Activated CD4-positive, alpha-beta T cell treated with anti-CD3 and anti-CD28 coated beads, Interleukin-2, amount 10 ng/mL, durations not matched to agents 24 days and 14 days (primary cell): ENCODE measurements at regions not wholly inside any gene's neighbourhood (a gene's known extent, or its start where the extent isn't known, plus 50 kb on each side); places are given as distances from the start of the nearest gene placed in this dataset.
"Not testable (repeated sequence)": the region's sequence is repeated elsewhere in the genome, so short reads cannot be mapped to it uniquely, and the experiment has no call there.

ENCODE experiments used
- DNase-seq: peaks from one replicate; pipeline ENCODE4 v3.0.0; 2022
- H3K27ac Mint-ChIP-seq: one replicate; pipeline ENCODE4 v1.8.0; 2022; ENCODE audit warnings: mild to moderate bottlenecking, mixed read lengths
- H3K27me3 Mint-ChIP-seq: one replicate; pipeline ENCODE4 v1.8.0; 2022; ENCODE audit warnings: mixed read lengths
- H3K36me3 Mint-ChIP-seq: one replicate; pipeline ENCODE4 v1.8.0; 2022; ENCODE audit warnings: low read depth, mild to moderate bottlenecking, mixed read lengths
- H3K4me1 Mint-ChIP-seq: one replicate; pipeline ENCODE4 v1.8.0; 2021; ENCODE audit warnings: mixed read lengths
- H3K4me3 Mint-ChIP-seq: one replicate; pipeline ENCODE4 v1.8.0; 2022; ENCODE audit warnings: mild to moderate bottlenecking, moderate library complexity, mixed read lengths
- H3K9me3 Mint-ChIP-seq: one replicate; pipeline ENCODE4 v1.8.0; 2021; ENCODE audit warnings: mixed read lengths
- intact Hi-C: fragments of 100-400 bp; cut with micrococcal nuclease; formaldehyde crosslinking; loops from one replicate; pipeline ENCODE4 v1.15.1; 2023

DNA sequence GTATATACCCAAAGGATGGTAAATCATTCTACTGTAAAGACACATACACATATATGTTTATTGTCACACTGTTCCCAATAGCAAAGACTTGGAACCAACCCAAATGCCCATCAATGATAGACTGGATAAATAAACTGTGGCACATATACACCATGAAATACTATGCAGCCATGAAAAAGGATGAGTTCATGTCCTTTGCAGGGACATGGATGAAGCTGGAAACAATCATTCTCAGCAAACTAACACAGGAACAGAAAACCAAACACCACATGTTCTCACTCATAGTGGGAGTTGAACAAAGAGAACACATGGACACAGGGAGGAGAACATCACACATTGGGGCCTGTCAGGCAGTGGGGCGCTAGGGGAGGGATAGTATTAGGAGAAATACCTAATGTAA is 167.1 kb upstream of the MMADHC start:
- H3K27me3 Mint-ChIP-seq, H3K4me1 Mint-ChIP-seq, DNase-seq, H3K4me3 Mint-ChIP-seq, H3K9me3 Mint-ChIP-seq, H3K27ac Mint-ChIP-seq, intact Hi-C loops, H3K36me3 Mint-ChIP-seq: not testable (repeated sequence)

- H3K36me3 Mint-ChIP-seq: no peaks in the 10 kb centered on the region
- no peak for DNase-seq
- no peaks in the 10 kb centered on the region for H3K27me3 Mint-ChIP-seq
- intact Hi-C loops: no loop called here
- no peak overlapping the region for H3K27ac Mint-ChIP-seq
- no peak overlapping the region for H3K4me3 Mint-ChIP-seq
- H3K9me3 Mint-ChIP-seq: no peaks in the 10 kb centered on the region
- no peaks in the 10 kb centered on the region for H3K4me1 Mint-ChIP-seq
Observed at GRCh38 chr2:149747456-149747855, 159.9 kb upstream of the MMADHC start.

- intact Hi-C loops: no loop called here
- no peaks in the 10 kb centered on the region for H3K9me3 Mint-ChIP-seq
- H3K27ac Mint-ChIP-seq: no peak overlapping the region
- no peak for DNase-seq
- no peaks in the 10 kb centered on the region for H3K27me3 Mint-ChIP-seq
- H3K36me3 Mint-ChIP-seq: no peaks in the 10 kb centered on the region
- H3K4me3 Mint-ChIP-seq: no peak overlapping the region
- H3K4me1 Mint-ChIP-seq: no peaks in the 10 kb centered on the region
Observed at GRCh38 chr2:149745396-149746230, 158.0 kb upstream of the MMADHC start.

- no peak for DNase-seq
- Mint-ChIP-seq H3K4me1 (no peaks in the 10 kb centered on the region), H3K9me3 (no peaks in the 10 kb centered on the region), H3K27me3 (no peaks in the 10 kb centered on the region), H3K36me3 (no peaks in the 10 kb centered on the region), H3K4me3 (no peak overlapping the region), H3K27ac (no peak overlapping the region)
- intact Hi-C loops: no loop called here
Observed at GRCh38 chr2:149744865-149745264, 157.3 kb upstream of the MMADHC start.

GRCh38 chr2:149743842-149744448 is 156.4 kb upstream of the MMADHC start:
- Mint-ChIP-seq H3K27ac (no peak overlapping the region), H3K36me3 (no peaks in the 10 kb centered on the region), H3K4me1 (no peaks in the 10 kb centered on the region), H3K27me3 (no peaks in the 10 kb centered on the region), H3K9me3 (no peaks in the 10 kb centered on the region), H3K4me3 (no peak overlapping the region)
- no peak for DNase-seq
- intact Hi-C loops: no loop called here

- Mint-ChIP-seq H3K27ac (no peak overlapping the region), H3K4me1 (no peaks in the 10 kb centered on the region), H3K9me3 (no peaks in the 10 kb centered on the region), H3K27me3 (no peaks in the 10 kb centered on the region), H3K36me3 (no peaks in the 10 kb centered on the region), H3K4me3 (no peak overlapping the region)
- intact Hi-C loops: no loop called here
- DNase-seq: no peak
Observed at GRCh38 chr2:149741646-149742045, 154.1 kb upstream of the MMADHC start.

DNA sequence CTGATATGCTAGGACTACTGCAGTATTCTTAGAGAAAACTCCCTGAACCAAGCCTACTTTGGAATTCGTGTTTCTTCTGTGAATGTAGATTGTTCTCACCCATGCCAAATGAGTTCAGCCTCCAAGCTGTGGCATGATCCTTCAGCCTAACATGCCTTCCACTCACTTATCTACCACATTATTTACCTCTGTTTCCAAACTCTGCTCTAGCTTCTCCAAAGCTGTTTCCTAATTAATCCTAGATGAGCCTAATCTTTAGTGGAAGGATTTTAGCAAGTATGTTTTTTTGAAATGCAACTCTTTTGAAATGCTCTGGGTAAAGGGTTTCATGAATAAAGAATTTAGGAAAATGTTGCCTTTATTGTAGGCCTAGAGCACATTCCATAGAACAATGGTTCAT is 152.9 kb upstream of the MMADHC start:
- intact Hi-C loops: no loop called here
- H3K36me3 Mint-ChIP-seq: no peaks in the 10 kb centered on the region
- H3K4me3 Mint-ChIP-seq: no peak overlapping the region
- no peaks in the 10 kb centered on the region for H3K9me3 Mint-ChIP-seq
- DNase-seq: no peak
- no peak overlapping the region for H3K27ac Mint-ChIP-seq
- no peaks in the 10 kb centered on the region for H3K27me3 Mint-ChIP-seq
- no peaks in the 10 kb centered on the region for H3K4me1 Mint-ChIP-seq

DNA sequence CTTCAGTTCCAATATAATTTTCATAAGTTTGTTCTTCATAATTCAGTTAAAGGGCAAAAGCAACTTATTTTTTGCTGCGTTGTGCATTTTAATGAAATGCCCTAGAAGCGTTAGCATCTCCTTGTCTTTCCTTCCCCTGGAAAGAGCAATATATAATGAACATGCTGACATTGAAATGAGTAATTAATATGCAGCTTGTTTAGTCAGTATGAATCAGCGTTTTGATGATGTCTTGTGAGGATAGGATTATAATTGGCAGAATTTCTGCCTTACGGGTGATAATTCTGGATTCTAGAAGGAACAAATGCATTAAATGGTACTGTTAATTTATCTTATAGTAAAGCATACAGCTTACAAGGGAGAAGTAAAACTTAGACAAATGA is 152.3 kb upstream of the MMADHC start:
- no peak for DNase-seq
- no peaks in the 10 kb centered on the region for H3K27me3 Mint-ChIP-seq
- H3K36me3 Mint-ChIP-seq: no peaks in the 10 kb centered on the region
- no peaks in the 10 kb centered on the region for H3K9me3 Mint-ChIP-seq
- H3K27ac Mint-ChIP-seq: no peak overlapping the region
- H3K4me1 Mint-ChIP-seq: no peaks in the 10 kb centered on the region
- intact Hi-C loops: no loop called here
- no peak overlapping the region for H3K4me3 Mint-ChIP-seq

DNA sequence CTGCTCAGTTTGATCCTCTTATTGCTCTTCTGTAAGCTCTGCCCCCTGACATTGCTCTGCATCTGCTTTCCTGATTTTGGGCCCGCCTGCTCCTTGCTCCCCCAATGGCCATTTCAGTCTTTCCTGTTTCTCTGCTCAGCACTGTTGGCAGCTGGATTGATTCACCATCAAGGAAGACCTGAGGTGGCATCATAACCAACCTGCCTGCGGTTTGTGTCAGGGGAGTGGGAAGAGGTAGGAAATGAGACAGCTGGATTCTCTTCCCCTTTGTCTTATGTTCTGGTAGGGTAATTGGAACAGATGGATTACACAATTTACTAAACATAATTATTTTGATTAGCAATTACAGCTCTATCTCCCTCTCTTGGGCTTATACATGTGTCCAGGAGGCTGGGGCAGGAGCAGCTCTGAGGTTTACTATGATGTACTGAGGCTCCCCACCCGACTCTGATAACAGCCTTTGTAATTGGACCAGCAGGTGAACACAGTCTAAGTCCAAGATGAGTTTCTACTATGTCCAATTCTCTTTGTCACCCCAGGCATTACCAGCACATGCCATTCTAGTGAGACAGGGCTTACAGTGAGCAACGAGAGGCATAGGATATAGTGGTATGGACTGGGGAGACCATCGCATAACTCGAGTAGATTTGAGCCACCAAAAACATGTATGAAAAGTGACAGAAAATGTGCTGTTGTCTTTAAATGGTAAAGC is 151.8 kb upstream of the MMADHC start:
- Mint-ChIP-seq H3K4me1 (no peaks in the 10 kb centered on the region), H3K27me3 (no peaks in the 10 kb centered on the region), H3K27ac (no peak overlapping the region), H3K36me3 (no peaks in the 10 kb centered on the region), H3K9me3 (no peaks in the 10 kb centered on the region), H3K4me3 (no peak overlapping the region)
- intact Hi-C loops: no loop called here
- DNase-seq: no peak

GRCh38 chr2:149738767-149739166 is 151.2 kb upstream of the MMADHC start:
- H3K9me3 Mint-ChIP-seq: no peaks in the 10 kb centered on the region
- no peaks in the 10 kb centered on the region for H3K36me3 Mint-ChIP-seq
- H3K27me3 Mint-ChIP-seq: no peaks in the 10 kb centered on the region
- H3K27ac Mint-ChIP-seq: no peak overlapping the region
- H3K4me1 Mint-ChIP-seq: no peaks in the 10 kb centered on the region
- intact Hi-C loops: no loop called here
- no peak overlapping the region for H3K4me3 Mint-ChIP-seq
- no peak for DNase-seq

DNA sequence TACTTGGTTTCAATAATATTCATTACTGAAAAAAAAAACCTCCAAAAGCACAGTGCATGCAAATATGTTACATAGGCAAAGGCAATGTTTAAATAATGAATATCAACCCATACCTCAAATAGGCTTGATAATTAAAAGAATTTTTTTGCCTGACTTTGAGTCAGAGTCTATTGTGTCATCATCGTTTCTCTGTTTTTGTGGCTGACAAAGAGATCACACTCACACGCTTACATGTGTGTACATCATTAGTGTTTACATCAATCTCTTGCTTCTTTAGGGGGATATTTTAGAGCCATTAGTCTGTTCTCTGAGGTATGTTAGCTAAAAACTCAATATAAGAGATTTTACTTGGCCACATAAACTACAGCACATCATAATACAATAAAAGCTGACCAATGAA is 150.3 kb upstream of the MMADHC start:
- no peak overlapping the region for H3K4me3 Mint-ChIP-seq
- H3K27ac Mint-ChIP-seq: no peak overlapping the region
- H3K27me3 Mint-ChIP-seq: no peaks in the 10 kb centered on the region
- intact Hi-C loops: no loop called here
- no peak for DNase-seq
- no peaks in the 10 kb centered on the region for H3K4me1 Mint-ChIP-seq
- no peaks in the 10 kb centered on the region for H3K36me3 Mint-ChIP-seq
- H3K9me3 Mint-ChIP-seq: no peaks in the 10 kb centered on the region

- no peaks in the 10 kb centered on the region for H3K27me3 Mint-ChIP-seq
- no peak overlapping the region for H3K27ac Mint-ChIP-seq
- H3K4me3 Mint-ChIP-seq: no peak overlapping the region
- H3K9me3 Mint-ChIP-seq: no peaks in the 10 kb centered on the region
- H3K36me3 Mint-ChIP-seq: no peaks in the 10 kb centered on the region
- H3K4me1 Mint-ChIP-seq: no peaks in the 10 kb centered on the region
- no peak for DNase-seq
- intact Hi-C loops: no loop called here
Observed at GRCh38 chr2:149735237-149735958, 147.8 kb upstream of the MMADHC start.

GRCh38 chr2:149733936-149734685 is 146.5 kb upstream of the MMADHC start:
- DNase-seq: no peak
- H3K36me3 Mint-ChIP-seq: no peaks in the 10 kb centered on the region

More at GRCh38 chr2:149733936-149734685, 146.5 kb upstream of the MMADHC start:
- no peak overlapping the region for H3K4me3 Mint-ChIP-seq
- no peaks in the 10 kb centered on the region for H3K9me3 Mint-ChIP-seq
- H3K27ac Mint-ChIP-seq: no peak overlapping the region
- intact Hi-C loops: no loop called here
- H3K27me3 Mint-ChIP-seq: no peaks in the 10 kb centered on the region
- no peaks in the 10 kb centered on the region for H3K4me1 Mint-ChIP-seq
